SK-N-MC (cell line): ENCODE measurements at regions not wholly inside any gene's neighbourhood (a gene's known extent, or its start where the extent isn't known, plus 50 kb on each side); places are given as distances from the start of the nearest gene placed in this dataset.

Experiments
- DNase-seq: peaks from one replicate; pipeline ENCODE4 v3.0.0-alpha.2; 2011; ENCODE audit warnings: low read depth, low spot score
- H3K27ac ChIP-seq: fragments of 200-600 bp; sonication (generic); 2 replicates; pipeline ENCODE4 v1.5.1; 2016; ENCODE audit warnings: mixed run types
- H3K36me3 ChIP-seq: fragments of 200-600 bp; sonication (generic); 2 replicates; pipeline ENCODE4 v1.6.1; 2017; ENCODE audit warnings: antibody characterized with exemption, low read length, mixed read lengths; ENCODE audit not compliant: insufficient read depth
- H3K4me3 ChIP-seq: fragments of 200-600 bp; sonication (generic); 2 replicates; pipeline ENCODE4 v1.5.1; 2016
- H3K9ac ChIP-seq: fragments of 200-600 bp; sonication (generic); 2 replicates; pipeline ENCODE4 v1.8.0; 2017; ENCODE audit warnings: mixed run types, mixed read lengths; ENCODE audit not compliant: insufficient read length
- H3K9me3 ChIP-seq: fragments of 200-600 bp; sonication (generic); 2 replicates; pipeline ENCODE4 v1.6.1; 2017; ENCODE audit warnings: low read depth, mild to moderate bottlenecking, antibody characterized with exemption, low read length, moderate library complexity, mixed read lengths
- EZH2 ChIP-seq: fragments of 200-600 bp; sonication (generic); IDR thresholded peaks from one replicate; pipeline ENCODE4 v1.6.1; 2017; ENCODE audit warnings: antibody characterized with exemption
- FOXP2 ChIP-seq: optimal IDR thresholded peaks from 2 replicates; pipeline ENCODE3; 2011; ENCODE audit warnings: mild to moderate bottlenecking, moderate library complexity; ENCODE audit not compliant: insufficient read depth; ENCODE audit errors: extremely low read length, control extremely low read depth
- POLR2AphosphoS5 ChIP-seq: IDR thresholded peaks from 2 replicates; pipeline ENCODE4 v1.6.1; 2012; ENCODE audit warnings: mild to moderate bottlenecking, low read depth, low read length, borderline replicate concordance

DNA sequence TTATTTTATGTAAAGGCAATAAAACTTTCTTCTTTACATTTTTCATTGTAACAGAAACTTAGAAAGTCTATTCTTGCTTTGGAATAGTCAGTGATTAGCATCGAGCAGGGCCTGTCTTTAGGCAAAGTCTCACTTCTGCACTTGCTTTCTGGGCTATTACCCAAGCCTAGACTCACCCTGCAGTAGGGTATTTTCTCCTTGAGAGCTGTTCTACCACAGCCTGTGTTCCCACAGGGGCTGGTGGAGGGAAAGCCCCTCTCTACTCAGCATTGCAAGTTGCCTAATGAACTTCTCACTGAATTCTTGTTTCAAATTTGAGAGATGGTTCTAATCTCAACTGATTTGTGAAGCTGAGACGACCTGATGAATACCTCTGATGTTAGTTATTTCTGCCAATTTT, 111.7 kb upstream of the KLHL14 start:
- H3K4me3 ChIP-seq = no peak overlapping the region
- H3K9ac ChIP-seq = no peak overlapping the region
- no peaks in the 10 kb centered on the region for H3K9me3 ChIP-seq
- no peak for TF ChIP-seq POLR2AphosphoS5
- TF ChIP-seq FOXP2 = no peak
- TF ChIP-seq EZH2 = no peak
- no peaks in the 10 kb centered on the region for H3K36me3 ChIP-seq
- no peak overlapping the region for H3K27ac ChIP-seq
- DNase-seq = no peak

GRCh38 chr18:32881009-32881408, 108.2 kb upstream of the KLHL14 start:
- no peak overlapping the region for H3K4me3 ChIP-seq
- H3K9ac ChIP-seq = no peak overlapping the region
- H3K36me3 ChIP-seq = no peaks in the 10 kb centered on the region
- no peak overlapping the region for H3K27ac ChIP-seq
- no peaks in the 10 kb centered on the region for H3K9me3 ChIP-seq
- DNase-seq = no peak
- TF ChIP-seq FOXP2 (no peak), EZH2 (no peak), POLR2AphosphoS5 (no peak)

DNA sequence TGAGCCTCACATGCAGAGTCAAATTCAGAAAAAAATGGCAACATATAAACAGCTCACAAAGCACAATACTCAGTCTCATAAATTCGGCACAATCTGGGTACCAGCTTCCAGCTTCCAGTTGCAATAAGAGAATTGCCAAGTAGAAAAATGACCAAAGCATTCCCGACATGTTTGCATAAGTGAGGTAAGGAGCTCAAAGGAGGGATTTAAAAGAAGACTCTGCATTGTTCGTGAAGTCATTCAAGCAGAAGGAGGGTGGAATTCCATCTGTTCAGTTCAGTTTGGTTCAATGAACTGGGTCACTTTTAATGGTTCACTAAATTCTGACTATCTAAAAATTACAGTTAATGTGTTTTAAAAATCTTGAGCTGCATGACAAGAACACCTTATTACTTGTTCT, 106.7 kb upstream of the KLHL14 start:
- Histone ChIP-seq H3K4me3 (no peak overlapping the region), H3K27ac (no peak overlapping the region)
- DNase-seq = no peak

DNA sequence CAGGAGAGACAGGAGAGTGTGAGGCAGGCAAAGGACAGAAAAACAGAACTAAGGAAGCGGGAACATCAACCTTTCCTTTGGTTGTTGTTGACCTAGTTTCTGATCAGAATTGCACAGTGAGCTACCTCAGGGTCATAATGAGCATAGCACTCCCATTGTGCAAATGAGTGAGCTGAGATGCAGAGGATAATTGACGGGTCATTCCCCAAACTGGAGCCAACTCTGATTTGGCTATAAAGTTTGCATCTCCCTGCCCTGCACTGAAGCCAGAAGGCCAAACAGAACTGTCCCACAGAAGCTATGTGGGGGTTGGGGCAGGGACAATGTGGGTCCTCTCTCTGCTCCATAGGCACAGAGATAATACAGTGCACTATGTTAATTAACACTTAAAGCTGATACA, 105.6 kb upstream of the KLHL14 start:
- no peaks in the 10 kb centered on the region for H3K9me3 ChIP-seq
- H3K27ac ChIP-seq = no peak overlapping the region
- TF ChIP-seq EZH2 = no peak
- TF ChIP-seq POLR2AphosphoS5 = no peak
- H3K36me3 ChIP-seq = no peaks in the 10 kb centered on the region
- H3K9ac ChIP-seq = no peak overlapping the region
- DNase-seq = no peak
- no peak overlapping the region for H3K4me3 ChIP-seq

More for the DNA sequence above, 106.7 kb upstream of the KLHL14 start:
- Histone ChIP-seq H3K36me3 (no peaks in the 10 kb centered on the region), H3K9me3 (no peaks in the 10 kb centered on the region), H3K9ac (no peak overlapping the region)
- no peak for TF ChIP-seq EZH2
- no peak for TF ChIP-seq POLR2AphosphoS5
- TF ChIP-seq FOXP2 = no peak

DNA sequence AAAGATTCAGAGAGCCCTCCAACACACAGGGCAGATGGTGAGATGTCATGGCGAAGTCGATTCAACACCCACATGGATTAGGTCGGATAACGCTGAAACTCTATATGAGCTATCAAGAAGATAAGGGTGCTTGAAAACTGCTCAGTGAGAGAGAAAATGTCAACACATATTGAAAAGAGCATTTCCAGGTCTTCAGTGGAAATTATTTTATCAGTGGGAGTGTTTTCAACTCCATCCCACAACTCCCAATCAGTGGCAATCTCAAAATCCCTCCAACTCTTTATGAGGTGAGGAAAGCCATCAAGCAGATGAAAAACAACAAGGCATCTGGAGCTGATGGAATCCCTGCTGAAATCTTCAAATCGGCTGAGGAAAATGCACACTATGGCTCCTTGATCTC, 104.5 kb upstream of the KLHL14 start:
- Histone ChIP-seq H3K9me3 (no peaks in the 10 kb centered on the region), H3K4me3 (no peak overlapping the region), H3K9ac (no peak overlapping the region), H3K36me3 (no peaks in the 10 kb centered on the region), H3K27ac (no peak overlapping the region)
- DNase-seq = no peak
- TF ChIP-seq FOXP2 (no peak), EZH2 (no peak), POLR2AphosphoS5 (no peak)

DNA sequence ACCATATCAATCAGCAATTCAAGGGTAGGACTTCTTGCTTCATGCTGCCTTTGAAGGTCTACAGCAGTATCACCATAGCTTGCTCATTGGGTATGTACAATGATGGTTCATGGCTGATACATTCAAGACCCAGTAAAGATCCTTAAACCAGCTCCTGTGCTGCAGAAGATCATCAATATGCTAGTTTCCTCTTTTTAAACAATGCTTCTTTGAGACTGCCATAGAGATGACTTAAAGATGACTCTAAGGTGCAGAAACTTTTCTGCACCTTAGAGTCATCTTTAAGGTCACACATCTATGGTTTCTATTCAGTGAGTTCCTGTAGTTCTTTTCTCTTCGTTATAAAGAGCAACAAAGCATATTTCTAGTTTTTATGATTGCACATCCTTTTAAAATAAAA, 102.8 kb upstream of the KLHL14 start:
- no peak overlapping the region for H3K27ac ChIP-seq
- no peaks in the 10 kb centered on the region for H3K36me3 ChIP-seq
- DNase-seq = no peak
- no peak overlapping the region for H3K4me3 ChIP-seq
- H3K9me3 ChIP-seq = no peaks in the 10 kb centered on the region
- TF ChIP-seq FOXP2 (no peak), POLR2AphosphoS5 (no peak), EZH2 (no peak)
- H3K9ac ChIP-seq = no peak overlapping the region

DNA sequence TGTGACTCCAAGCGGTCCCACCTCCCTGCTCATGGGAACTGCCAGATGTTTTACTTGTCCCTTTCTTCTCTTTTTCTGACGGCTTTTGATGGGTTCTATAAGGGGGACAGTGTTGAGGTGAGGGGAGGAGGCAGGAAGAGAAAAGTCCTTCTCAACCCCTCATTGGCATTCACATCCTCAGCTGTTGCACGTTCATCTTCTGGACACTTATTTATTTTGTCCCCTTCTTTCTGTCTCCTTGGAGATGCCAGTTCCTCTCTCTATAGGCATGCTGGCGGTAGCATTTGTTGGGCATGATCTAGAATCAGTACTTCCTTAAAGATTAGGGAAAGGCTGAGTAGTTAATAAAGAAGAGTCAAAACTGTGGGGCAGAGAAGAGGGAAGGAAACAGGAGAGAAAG, 99.0 kb upstream of the KLHL14 start:
- no peak for TF ChIP-seq EZH2
- no peak for TF ChIP-seq POLR2AphosphoS5
- no peak for TF ChIP-seq FOXP2
- Histone ChIP-seq H3K9me3 (no peaks in the 10 kb centered on the region), H3K4me3 (no peak overlapping the region), H3K36me3 (no peaks in the 10 kb centered on the region), H3K9ac (no peak overlapping the region), H3K27ac (no peak overlapping the region)
- no peak for DNase-seq

- Histone ChIP-seq H3K27ac (no peak overlapping the region), H3K9ac (no peak overlapping the region), H3K4me3 (no peak overlapping the region), H3K36me3 (no peaks in the 10 kb centered on the region), H3K9me3 (no peaks in the 10 kb centered on the region)
- no peak for TF ChIP-seq POLR2AphosphoS5
- TF ChIP-seq FOXP2 = no peak
- TF ChIP-seq EZH2 = no peak
- no peak for DNase-seq
These were observed 97.8 kb upstream of the KLHL14 start for GRCh38 chr18:32870611-32871010.

DNA sequence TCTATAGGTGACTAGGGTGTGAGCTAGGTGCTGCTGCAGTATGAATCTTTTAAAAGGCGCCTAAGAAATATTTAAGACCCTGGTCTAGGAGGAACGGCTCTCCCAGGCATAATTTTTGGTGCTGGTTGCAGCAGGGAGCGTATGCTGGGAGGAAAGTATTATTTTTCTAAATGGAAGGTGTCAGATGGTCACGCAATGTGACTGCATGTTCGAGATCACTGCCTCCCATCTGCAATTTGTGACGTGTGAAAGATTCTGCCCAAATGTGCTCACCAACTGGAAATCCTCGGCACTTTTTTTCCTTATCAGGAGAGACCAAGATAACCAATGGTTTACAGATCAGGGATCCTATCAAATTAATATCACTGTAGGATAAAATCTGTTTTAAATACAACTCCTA, 95.6 kb upstream of the KLHL14 start:
- Histone ChIP-seq H3K9ac (no peak overlapping the region), H3K4me3 (no peak overlapping the region), H3K27ac (no peak overlapping the region), H3K9me3 (no peaks in the 10 kb centered on the region), H3K36me3 (no peaks in the 10 kb centered on the region)
- TF ChIP-seq EZH2 (no peak), FOXP2 (no peak), POLR2AphosphoS5 (no peak)
- no peak for DNase-seq
